AG08395 (cell line): ENCODE measurements at regions not wholly inside any gene's neighbourhood (a gene's known extent, or its start where the extent isn't known, plus 50 kb on each side); places are given as distances from the start of the nearest gene placed in this dataset.
"Not testable (repeated sequence)": the region's sequence is repeated elsewhere in the genome, so short reads cannot be mapped to it uniquely, and the experiment has no call there.

ENCODE experiments used
- DNase-seq: peaks from one replicate; pipeline ENCODE4 v3.0.0; 2012; ENCODE audit warnings: mixed read lengths, low spot score

GRCh38 chr10:9219860-9220259, 1165.4 kb downstream of the GATA3 start:
- no peak for DNase-seq

- DNase-seq = peak; percentile 57
Observed at GRCh38 chr10:9222917-9223316, 1168.4 kb downstream of the GATA3 start.

- DNase-seq = no peak
Observed at GRCh38 chr10:9227679-9228365, 1173.3 kb downstream of the GATA3 start.

GRCh38 chr10:9228771-9229170, 1174.3 kb downstream of the GATA3 start:
- peak; percentile 66 for DNase-seq

- DNase-seq = no peak
Observed at GRCh38 chr10:9229702-9230244, 1175.3 kb downstream of the GATA3 start.

GRCh38 chr10:9230625-9231024, 1176.1 kb downstream of the GATA3 start:
- no peak for DNase-seq

- no peak for DNase-seq
Observed at GRCh38 chr10:9234191-9234590, 1179.7 kb downstream of the GATA3 start.

- no peak for DNase-seq
Observed at GRCh38 chr10:9238041-9238440, 1183.6 kb downstream of the GATA3 start.

GRCh38 chr10:9239298-9239697, 1184.8 kb downstream of the GATA3 start:
- no peak for DNase-seq

GRCh38 chr10:9243941-9244411, 1189.5 kb downstream of the GATA3 start:
- DNase-seq = no peak

- no peak for DNase-seq
Observed at GRCh38 chr10:9244864-9245263, 1190.4 kb downstream of the GATA3 start.

- DNase-seq = no peak
Observed at GRCh38 chr10:9253121-9253520, 1198.6 kb downstream of the GATA3 start.

GRCh38 chr10:9254353-9254752, 1199.9 kb downstream of the GATA3 start:
- peak; percentile 68 for DNase-seq

- no peak for DNase-seq
Observed at GRCh38 chr10:9260690-9261089, 1206.2 kb downstream of the GATA3 start.

- no peak for DNase-seq
Observed at GRCh38 chr10:9262770-9263169, 1208.3 kb downstream of the GATA3 start.

- DNase-seq = no peak
Observed at GRCh38 chr10:9268176-9268575, 1213.7 kb downstream of the GATA3 start.

GRCh38 chr10:9273126-9273833, 1218.8 kb downstream of the GATA3 start:
- not testable (repeated sequence) for DNase-seq

GRCh38 chr10:9274206-9274755, 1219.8 kb downstream of the GATA3 start:
- no peak for DNase-seq

- no peak for DNase-seq
Observed at GRCh38 chr10:9275861-9276260, 1221.4 kb downstream of the GATA3 start.

- DNase-seq = no peak
Observed at GRCh38 chr10:9285690-9286089, 1231.2 kb downstream of the GATA3 start.

- no peak for DNase-seq
Observed at GRCh38 chr10:9289811-9290210, 1235.3 kb downstream of the GATA3 start.

- no peak for DNase-seq
Observed at GRCh38 chr10:9291081-9291480, 1236.6 kb downstream of the GATA3 start.

GRCh38 chr10:9294132-9294663, 1239.7 kb downstream of the GATA3 start:
- DNase-seq = no peak
